ENCODE measurements at regions not wholly inside any gene's neighbourhood (a gene's known extent, or its start where the extent isn't known, plus 50 kb on each side); places are given as distances from the start of the nearest gene placed in this dataset.
A peak's percentile ranks its signal among the peaks of the same experiment; 100 is the strongest.

- no peak for DNase-seq
Measured at GRCh38 chr3:88209356-88209755, 59.6 kb downstream of the C3orf38 start.

DNA sequence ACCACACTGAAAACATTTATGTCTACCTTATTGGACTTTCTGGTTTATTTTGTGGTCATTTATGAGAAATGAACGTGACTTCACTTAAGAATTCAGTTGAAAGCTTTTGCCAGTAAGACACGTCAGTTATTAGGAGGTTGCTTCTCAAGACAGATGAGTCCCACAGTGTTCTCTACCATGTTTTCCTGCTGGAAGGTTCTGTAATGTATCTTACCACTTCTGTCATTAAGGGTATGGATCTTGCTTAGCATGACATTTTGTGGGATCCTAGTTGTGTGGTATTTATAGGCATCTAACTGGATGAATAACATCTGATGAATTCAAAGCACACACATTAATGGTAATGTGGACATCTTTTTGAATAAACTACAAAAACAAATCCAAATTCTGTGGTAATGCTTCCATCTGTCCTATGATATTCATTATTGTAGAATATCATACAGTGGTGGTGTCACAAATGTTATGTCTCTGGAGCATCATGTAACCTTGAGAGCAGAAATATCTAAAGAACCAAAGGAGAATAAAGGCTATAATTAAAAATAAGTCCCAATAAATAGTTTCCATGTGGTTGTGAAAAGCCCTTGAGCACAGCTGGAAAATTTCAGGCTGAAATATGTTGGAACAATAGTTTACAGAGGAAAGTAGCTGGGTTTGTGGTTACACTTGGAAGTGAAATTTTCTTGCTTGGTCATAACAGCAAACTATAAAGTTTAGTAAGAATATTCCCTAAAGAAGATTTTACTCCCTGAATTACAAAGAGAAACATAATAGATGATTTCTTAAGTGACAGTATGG, 61.5 kb downstream of the C3orf38 start:
- DNase-seq, result no peak

GRCh38 chr3:88219138-88219792, 69.5 kb downstream of the C3orf38 start:
- DNase-seq, result peak; percentile 8

DNA sequence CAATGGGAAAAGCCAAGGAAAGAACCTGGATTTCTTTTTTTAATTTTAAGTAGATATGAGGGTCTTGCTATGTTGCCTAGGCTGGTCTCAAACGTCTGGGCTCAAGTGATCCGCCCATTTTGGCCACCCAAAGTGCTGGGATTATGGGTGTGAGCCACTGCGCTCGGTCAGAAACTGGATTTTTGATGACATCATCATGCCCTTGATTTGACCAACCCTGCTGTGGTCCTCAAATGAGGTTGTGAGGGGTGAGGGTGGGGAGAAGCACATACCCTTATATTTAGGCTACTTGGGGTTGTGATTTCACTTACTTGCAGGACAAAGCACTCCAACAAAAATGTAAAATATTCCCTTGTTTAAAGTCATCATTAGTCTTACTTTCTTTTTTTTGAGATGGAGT, 70.4 kb downstream of the C3orf38 start:
- no peak for DNase-seq

- no peak for DNase-seq
Measured at GRCh38 chr3:88221726-88222125, 72.0 kb downstream of the C3orf38 start.

DNA sequence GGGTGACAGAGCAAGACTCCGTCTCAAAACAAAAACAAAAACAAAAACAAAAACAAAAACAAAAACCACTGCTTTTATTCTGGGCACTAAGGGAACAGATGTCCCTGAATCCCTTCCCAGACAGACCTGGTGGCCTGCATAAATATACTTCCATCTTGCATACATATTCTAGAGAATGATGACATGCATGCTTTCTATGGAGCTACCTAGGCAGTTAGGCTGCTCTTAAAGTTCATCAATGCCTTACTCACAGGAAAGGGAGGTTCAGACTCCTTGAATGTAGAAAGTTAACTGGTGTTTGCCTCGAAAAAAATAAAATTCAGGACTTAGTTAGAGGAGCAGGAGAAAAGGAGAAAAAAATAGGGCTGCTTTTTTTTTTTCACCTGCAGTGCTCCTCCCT, 72.6 kb downstream of the C3orf38 start:
- DNase-seq, result no peak

- no peak for DNase-seq
Measured at GRCh38 chr3:88225326-88226008, 75.7 kb downstream of the C3orf38 start.

GRCh38 chr3:88226910-88227309, 77.2 kb downstream of the C3orf38 start:
- no peak for DNase-seq

DNA sequence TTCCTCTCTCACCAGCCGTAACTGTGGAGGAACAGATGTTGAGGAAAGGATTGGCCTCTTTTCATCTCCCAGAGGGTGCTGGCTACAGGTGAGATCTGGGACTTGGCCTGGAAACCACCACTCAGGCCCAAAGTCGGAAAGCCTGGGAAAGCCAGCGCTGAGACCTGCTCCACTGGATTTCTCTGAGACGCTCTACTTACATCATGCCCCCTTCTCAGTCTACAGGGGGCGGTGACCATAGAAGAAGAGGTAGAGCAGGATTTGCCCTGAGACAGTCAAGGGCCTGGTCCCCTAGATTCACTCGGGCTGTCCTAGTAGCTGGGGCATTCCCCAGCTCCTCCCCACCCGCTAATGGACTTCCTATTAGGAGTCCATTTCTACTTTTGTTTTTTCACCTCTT, 80.9 kb downstream of the C3orf38 start:
- no peak for DNase-seq

DNA sequence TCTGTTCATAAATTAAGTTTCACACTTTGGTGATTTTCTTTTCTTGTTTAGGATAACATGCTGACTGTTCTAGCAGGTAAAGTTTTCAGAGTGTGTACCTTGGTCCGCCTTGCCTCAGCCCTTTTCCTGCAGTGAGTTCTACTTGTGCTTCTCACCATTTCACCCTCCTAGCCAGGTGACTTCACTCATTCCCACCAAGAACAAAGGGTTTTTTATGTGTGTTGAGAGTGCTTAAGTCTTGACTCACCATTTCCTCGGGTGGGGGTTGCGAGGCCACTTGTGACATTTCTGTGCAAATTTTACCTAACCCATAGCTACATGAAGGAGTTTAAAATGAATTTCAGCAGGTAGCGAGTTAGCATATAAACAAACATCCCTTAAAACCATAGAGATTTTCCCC, 81.4 kb downstream of the C3orf38 start:
- no peak for DNase-seq

DNA sequence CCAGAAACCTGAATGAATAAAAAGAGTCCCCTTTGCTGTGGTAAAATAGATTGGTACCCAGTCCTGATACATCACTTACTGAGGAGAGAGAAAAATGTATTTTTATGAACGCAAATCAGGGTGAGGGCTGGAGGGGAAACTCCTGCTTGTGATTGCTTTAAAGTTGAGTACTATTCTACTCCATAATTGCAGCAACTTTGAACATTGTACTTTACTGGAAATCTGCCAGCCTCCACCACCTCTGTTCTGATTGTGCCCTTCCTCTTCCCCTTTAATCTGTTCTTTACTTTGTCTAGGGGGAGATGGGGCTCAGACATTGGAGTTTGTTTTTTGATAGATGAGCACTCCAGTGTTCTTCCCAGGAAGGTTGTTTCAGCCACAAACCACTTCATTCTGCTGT, 81.9 kb downstream of the C3orf38 start:
- DNase-seq, result no peak

DNA sequence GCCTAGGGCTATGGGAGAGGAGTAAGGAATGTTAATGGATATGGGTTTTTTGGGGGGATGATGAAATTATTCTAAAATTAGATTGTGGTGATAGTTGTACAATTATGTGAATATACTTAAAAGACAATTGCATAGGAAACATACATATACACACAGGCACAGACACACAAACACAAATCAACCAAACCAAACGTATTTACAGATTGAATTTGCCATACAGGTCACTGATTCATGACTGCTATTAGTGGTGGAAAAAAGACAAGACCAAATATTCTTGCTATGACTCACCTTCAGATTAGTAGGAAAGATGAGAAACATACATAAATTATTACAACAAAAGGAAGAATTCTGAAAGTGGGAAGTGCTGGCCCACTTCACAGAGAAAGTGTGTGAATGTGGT, 85.3 kb downstream of the C3orf38 start:
- no peak for DNase-seq

DNA sequence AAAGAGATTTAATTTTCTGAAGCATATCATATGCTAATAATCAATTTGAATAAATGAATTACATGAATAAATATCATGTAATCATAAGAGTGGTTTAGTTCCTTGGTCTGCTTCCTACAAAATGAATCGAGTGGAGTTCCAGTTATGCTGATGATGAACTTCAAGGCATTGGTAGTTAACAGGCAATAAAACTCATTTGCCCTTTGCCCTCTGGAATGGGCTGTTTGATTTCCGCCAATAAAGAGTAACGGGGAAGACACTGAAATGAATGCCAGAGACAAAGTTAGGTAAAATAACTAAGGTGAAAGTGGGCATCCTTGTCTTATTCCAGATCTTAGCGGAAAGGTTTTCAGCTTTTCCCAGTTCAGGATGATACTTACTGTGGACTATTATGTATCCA, 90.1 kb downstream of the C3orf38 start:
- DNase-seq, result no peak

DNA sequence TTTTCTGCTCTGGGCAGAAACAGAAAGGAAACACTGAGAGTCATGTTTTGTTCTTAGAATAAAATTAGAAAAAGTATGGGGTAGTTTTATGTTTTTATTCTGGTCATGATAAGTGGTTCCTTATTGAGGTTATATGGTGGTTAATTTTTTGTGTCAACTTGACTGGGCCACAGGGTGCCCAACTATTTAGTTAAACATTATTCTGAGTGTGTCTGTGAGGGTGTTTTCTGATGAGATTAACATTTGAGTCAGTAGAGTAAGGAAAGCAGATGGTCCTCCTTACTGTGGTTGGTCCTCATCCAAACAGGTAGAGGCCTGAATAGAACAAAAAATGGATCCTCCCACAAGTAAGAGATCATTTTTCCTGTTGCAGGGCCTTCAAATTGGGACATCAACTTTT, 98.9 kb downstream of the C3orf38 start:
- no peak for DNase-seq

- DNase-seq, result no peak
Measured at GRCh38 chr3:88259045-88259444, 109.3 kb downstream of the C3orf38 start.

- DNase-seq, result no peak
Measured at GRCh38 chr3:88262527-88262926, 112.8 kb downstream of the C3orf38 start.

- DNase-seq, result no peak
Measured at GRCh38 chr3:88263417-88264100, 113.8 kb downstream of the C3orf38 start.

- DNase-seq, result no peak
Measured at GRCh38 chr3:88267441-88267840, 117.7 kb downstream of the C3orf38 start.

DNA sequence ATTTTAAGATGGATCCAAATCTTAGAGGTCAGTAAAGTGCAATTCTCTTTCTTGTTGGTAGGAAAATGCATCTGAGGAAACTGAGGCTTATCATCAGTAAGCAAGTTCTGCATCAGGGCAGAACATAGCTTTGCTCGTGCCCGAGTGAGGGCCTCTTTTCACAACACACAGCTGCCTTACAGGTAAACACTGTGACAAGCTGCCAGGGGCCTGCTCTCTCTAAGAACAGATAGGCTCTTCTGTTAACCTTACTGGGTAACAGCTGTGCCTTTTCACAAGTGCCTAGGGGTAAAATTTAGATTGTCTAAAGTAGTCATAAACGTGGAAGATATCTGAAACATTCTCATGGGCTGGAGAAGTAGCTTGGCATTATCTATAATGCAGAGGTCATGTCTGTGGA, 118.1 kb downstream of the C3orf38 start:
- no peak for DNase-seq

GRCh38 chr3:88280326-88280725, 130.6 kb downstream of the C3orf38 start:
- DNase-seq, result no peak

GRCh38 chr3:88282528-88283241, 132.9 kb downstream of the C3orf38 start:
- DNase-seq, result no peak

DNA sequence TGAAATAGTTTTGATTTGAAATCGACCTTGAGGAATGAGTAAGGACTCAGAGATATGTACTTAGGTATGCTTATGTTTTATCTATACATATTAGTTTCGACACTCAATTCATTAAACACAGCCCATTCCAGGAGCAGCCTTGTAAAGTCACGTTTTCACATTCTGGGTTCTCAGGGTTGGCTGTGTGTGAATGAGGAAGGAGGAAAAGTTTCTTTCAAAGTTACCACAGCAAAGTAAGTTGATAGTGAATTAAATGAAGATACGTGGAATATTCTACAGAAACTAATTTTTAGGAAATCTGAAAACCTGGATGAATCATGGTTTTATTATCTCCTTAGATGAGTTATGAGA, 133.5 kb downstream of the C3orf38 start:
- no peak for DNase-seq

DNA sequence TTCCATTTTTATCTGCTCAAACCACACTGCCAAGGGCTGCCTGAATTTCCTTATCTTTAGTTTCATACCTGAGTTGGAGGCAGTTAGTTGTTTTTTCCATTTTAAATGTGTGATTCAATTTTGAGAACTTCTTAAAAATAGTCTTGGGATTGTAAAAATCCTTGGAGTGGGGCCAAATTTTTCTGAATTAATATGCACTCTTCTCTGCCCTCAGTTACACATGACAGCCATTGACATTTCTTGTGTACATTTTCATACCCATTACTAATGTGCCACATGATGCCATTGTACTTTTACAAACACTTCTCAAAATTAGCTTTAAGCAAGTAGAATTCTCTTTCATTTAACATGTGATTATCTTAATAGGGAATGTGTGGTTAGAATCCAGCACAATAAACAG, 141.7 kb downstream of the C3orf38 start:
- DNase-seq, result no peak

Measured in DMS 273 treated with DMSO at 0.1 percent for 48 hours (cell line).